HepG2 (cell line): ENCODE measurements at regions not wholly inside any gene's neighbourhood (a gene's known extent, or its start where the extent isn't known, plus 50 kb on each side); places are given as distances from the start of the nearest gene placed in this dataset.

Experiments
- ATAC-seq: fragments of 200-7000 bp; cut with Tn5 transposase; 3 replicates; pipeline ENCODE4 v1.9.1; 2020; ENCODE audit warnings: mild to moderate bottlenecking, moderate library complexity
- BruUV-seq: library from RNA; stranded (reverse); fragments of 400-500 nt; replicated peaks from 2 replicates; lab custom pipeline; 2021; lab: Mats Ljungman, UMichigan
- CTCF ChIA-PET: fragments of 300-600 bp; formaldehyde crosslinking; extraction: SDS; loops from one replicate; lab custom pipeline; 2021; ENCODE audit warnings: low total read pairs, inconsistent platforms, low intra/inter-chr PET ratio; lab: Yijun Ruan, JAX
- POLR2A ChIA-PET: fragments of 350-600 bp; sonication (Branson Sonifier 250); formaldehyde crosslinking; loops from one replicate; lab custom pipeline; 2020; ENCODE audit warnings: antibody characterized with exemption, inconsistent platforms; lab: Yijun Ruan, JAX
- DNase-seq: peaks from one replicate; pipeline ENCODE4 v3.0.0-alpha.2; 2015; ENCODE audit warnings: low spot score
- FAIRE-seq: peaks from 3 replicates; lab custom pipeline; 2011; peaks lifted over from hg19 to GRCh38; lab: Jason Lieb, UNC
- H2AFZ ChIP-seq: one replicate; pipeline ENCODE4 v1.6.1; 2011; ENCODE audit warnings: low read length, inconsistent platforms
- H3K27ac ChIP-seq: fragments of 300-600 bp; 3 replicates; pipeline ENCODE4 v1.8.0; 2011; ENCODE audit warnings: mixed run types, mild to moderate bottlenecking, mixed read lengths, low read length, inconsistent platforms; ENCODE audit not compliant: insufficient read depth; ENCODE audit errors: extremely low read length
- H3K27me3 ChIP-seq, 2 experiments: fragments of 200-600 bp in 1 of 2; 2 replicates in 1 of 2; 3 replicates in 1 of 2; pipeline versions ENCODE4 v1.6.0 to v1.8.0; 2011; ENCODE audit warnings: low read length in 2 of 2, mild to moderate bottlenecking in 2 of 2, moderate library complexity in 2 of 2, inconsistent platforms in 1 of 2; ENCODE audit not compliant: insufficient read depth in 2 of 2, control insufficient read depth in 1 of 2
- H3K36me3 ChIP-seq, 2 experiments: fragments of 200-600 bp in 1 of 2; replicated peaks in 1 of 2; 2 replicates in 1 of 2; 3 replicates in 1 of 2; pipeline versions ENCODE4 v1.5.1 to v1.8.0; 2011; ENCODE audit warnings: low read length in 2 of 2, inconsistent platforms in 1 of 2; ENCODE audit not compliant: insufficient read depth in 2 of 2, control insufficient read depth in 1 of 2
- H3K4me1 ChIP-seq: 2 replicates; pipeline ENCODE4 v1.5.1; 2012; ENCODE audit warnings: low read length, inconsistent platforms; ENCODE audit not compliant: insufficient read depth
- H3K4me2 ChIP-seq: 2 replicates; pipeline ENCODE4 v1.6.0; 2011; ENCODE audit warnings: low read depth, low read length, inconsistent platforms
- H3K4me3 ChIP-seq, 3 experiments: fragments of 200-600 bp in 1 of 3; sonication (generic), shearing (Covaris generic) in 1 of 3; replicated peaks in 1 of 3; 2 replicates each; pipeline ENCODE4 v1.5.1; 2011 to 2016; ENCODE audit warnings: low read length in 3 of 3, inconsistent platforms in 2 of 3, low read depth in 2 of 3, mild to moderate bottlenecking in 2 of 3, control low read depth in 1 of 3, mixed read lengths in 1 of 3; ENCODE audit not compliant: insufficient read depth in 1 of 3
- H3K79me2 ChIP-seq: one replicate; pipeline ENCODE4 v1.6.1; 2011; ENCODE audit warnings: low read length, inconsistent platforms; ENCODE audit not compliant: insufficient read depth
- H3K9ac ChIP-seq: 2 replicates; pipeline ENCODE4 v1.6.0; 2011; ENCODE audit warnings: mild to moderate bottlenecking, low read depth, low read length, inconsistent platforms; ENCODE audit not compliant: insufficient read depth
- H3K9me3 ChIP-seq: 2 replicates; pipeline ENCODE4 v1.5.1; 2012; ENCODE audit warnings: mild to moderate bottlenecking, low read length
- H4K20me1 ChIP-seq: 2 replicates; pipeline ENCODE4 v1.6.0; 2011; ENCODE audit warnings: inconsistent platforms, mild to moderate bottlenecking, low read length, moderate library complexity; ENCODE audit not compliant: insufficient read depth
- HDAC1 ChIP-seq: sonication (generic); formaldehyde crosslinking; IDR thresholded peaks from 2 replicates; pipeline ENCODE4 v1.5.1; 2020; ENCODE audit warnings: mild to moderate bottlenecking, missing genetic modification reagents
- MIER2 ChIP-seq: IDR thresholded peaks from 2 replicates; pipeline ENCODE4 v1.6.1; 2016; ENCODE audit warnings: missing biosample characterization, missing genetic modification reagents
- NFE2L1 ChIP-seq: sonication (generic); formaldehyde crosslinking; IDR thresholded peaks from 2 replicates; pipeline ENCODE4 v1.4.0; 2020; ENCODE audit warnings: missing genetic modification reagents, mild to moderate bottlenecking, borderline replicate concordance
- ZBTB4 ChIP-seq: sonication (generic); formaldehyde crosslinking; IDR thresholded peaks from 2 replicates; pipeline ENCODE4 v1.4.0; 2020; ENCODE audit warnings: missing genetic modification reagents, mild to moderate bottlenecking, borderline replicate concordance
- ZNF326 ChIP-seq: sonication (generic); formaldehyde crosslinking; IDR thresholded peaks from 2 replicates; pipeline ENCODE4 v1.4.0; 2020; ENCODE audit warnings: missing genetic modification reagents, borderline replicate concordance
- WGBS: methylation state at CpG from one replicate; pipeline ENCODE4 v1.1.6; 2017; ENCODE audit warnings: low lambda C conversion rate; 5-methylcytosine and 5-hydroxymethylcytosine counted together
- in situ Hi-C: cut with HindIII; loops from 2 replicates; pipeline ENCODE4 v1.10.0; 2017; ENCODE audit warnings: low pct_unique_long_range_greater_than_20kb; ENCODE audit not compliant: extremely low pct_ligation_motif_present
- intact Hi-C: fragments of 100-400 bp; cut with micrococcal nuclease; formaldehyde crosslinking; loops from one replicate; pipeline ENCODE4 v1.10.0; 2022; ENCODE audit not compliant: unreplicated experiment

DNA sequence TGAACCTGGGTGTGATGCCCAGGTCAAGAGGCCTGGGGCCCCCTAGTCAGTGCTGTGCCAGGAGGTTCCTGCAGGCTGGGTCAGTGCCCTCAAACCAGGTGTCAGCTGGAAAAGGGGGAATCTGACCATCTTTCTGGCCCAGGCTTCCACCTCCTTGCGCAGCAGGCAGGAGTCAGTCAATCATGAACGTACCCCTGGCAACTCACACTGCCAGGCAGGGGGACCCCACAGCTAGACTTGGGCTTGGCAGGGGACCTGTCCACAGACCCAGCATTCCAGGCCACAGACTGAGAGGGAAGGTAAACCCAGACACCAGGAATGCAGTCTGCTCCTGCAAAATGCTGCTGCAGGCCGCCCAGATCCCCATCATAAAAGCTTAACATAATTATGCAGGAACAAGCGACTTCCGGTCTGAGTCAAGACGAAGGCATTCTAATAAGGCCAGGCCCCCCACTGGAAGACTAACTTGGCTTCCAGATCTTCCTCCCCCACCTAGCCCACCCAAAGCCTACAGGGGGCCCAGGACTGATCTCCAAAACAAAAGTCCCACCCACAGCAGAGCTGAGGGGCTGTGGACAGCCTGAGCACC lies 156.3 kb downstream of the BCOR start:
- FAIRE-seq (no peak), ATAC-seq (no peak), DNase-seq (no peak)
- TF ChIP-seq ZBTB4 (CRISPR knock-in tag) (no peak), NFE2L1 (CRISPR knock-in tag) (no peak), HDAC1 (CRISPR knock-in tag) (no peak), ZNF326 (CRISPR knock-in tag) (no peak), MIER2 (no peak)
- Histone ChIP-seq H3K27ac (no peak overlapping the region), H3K9ac (no peak overlapping the region), H3K4me1 (peaks cover 10% of the 10 kb centered on the region), H3K36me3 (no peaks in the 10 kb centered on the region), H3K4me2 (no peak overlapping the region), H4K20me1 (no peaks in the 10 kb centered on the region), H2AFZ (no peak overlapping the region), H3K4me3 (no peak overlapping the region), H3K9me3 (no peaks in the 10 kb centered on the region), H3K27me3 (no peaks in the 10 kb centered on the region), H3K79me2 (no peaks in the 10 kb centered on the region)
- in situ Hi-C loops (loop anchor here (25.0 kb wide), 1 partner anchor 321 kb away; no protein-coding TSS in a partner anchor), intact Hi-C loops (no loop called here)
- BruUV-seq, result no TSS peak
- CTCF ChIA-PET, result no interaction called here
- no CpG with 5 or more reads among the region's 6 CpGs for WGBS
- POLR2A ChIA-PET, result no interaction called here
